Fibroblast of peridontal ligament (primary cell): ENCODE measurements at regions not wholly inside any gene's neighbourhood (a gene's known extent, or its start where the extent isn't known, plus 50 kb on each side); places are given as distances from the start of the nearest gene placed in this dataset.

Experiments
- DNase-seq: peaks from one replicate; pipeline ENCODE4 v3.0.0-alpha.2; 2010; ENCODE audit errors: extremely low read depth

GRCh38 chr7:67550801-67551436, 554.3 kb downstream of the TYW1 start:
- no peak for DNase-seq

DNA sequence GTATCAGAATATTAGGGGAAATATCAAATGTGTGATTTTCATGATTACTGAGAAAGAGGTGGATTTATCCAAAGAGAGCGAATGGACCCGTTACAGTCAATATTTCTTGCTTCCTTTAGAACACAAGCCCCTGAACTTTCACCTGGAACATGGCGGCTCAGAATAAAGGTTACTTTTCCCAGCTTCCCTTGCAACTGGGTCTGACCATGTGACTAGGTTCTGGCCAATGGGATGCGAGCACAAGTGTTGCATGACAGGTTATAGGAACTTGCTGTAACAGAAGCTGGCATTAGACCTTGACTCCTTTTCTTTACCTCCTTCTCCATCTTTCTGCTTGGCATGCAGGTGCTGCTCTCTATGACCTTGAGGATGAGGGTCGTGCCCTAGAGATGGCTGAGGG, 556.1 kb downstream of the TYW1 start:
- DNase-seq: no peak

DNA sequence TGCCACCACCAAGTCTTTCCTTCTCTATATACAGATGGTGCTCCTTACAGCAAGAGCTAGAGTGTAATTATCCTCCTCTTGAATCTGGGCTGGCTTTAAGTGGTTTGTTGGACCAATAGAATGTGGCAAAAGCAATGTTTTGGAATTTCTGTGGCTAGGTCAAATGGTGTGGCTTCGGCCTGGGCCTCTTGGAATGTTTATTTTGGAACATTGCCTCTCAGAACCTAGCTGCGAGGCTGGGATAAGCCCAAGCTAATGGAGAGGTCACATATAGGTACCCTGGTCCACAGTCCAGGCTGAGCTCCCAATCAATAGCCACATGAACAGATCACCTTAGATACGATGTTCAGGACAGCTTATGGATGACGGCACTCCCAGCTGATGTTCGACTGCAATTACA, 556.7 kb downstream of the TYW1 start:
- DNase-seq: no peak

DNA sequence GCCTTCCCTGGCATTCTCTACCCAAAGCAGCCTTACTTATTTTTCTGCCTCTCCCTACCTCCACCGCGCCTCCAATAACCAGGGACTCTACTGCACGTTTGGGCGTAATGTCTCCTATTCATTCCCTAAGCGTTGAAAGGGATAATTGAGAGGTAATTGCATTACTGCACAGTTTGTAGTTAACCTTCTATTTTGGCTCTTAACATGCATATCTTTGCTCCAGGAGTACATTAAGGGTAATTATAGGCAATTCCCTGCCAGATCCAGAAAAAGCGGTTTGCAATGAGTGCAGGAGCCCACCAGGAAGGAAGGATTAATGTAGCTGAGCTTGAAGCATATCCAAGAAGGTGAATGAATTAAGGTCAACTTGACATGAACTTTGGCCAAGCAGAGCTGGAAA, 558.4 kb downstream of the TYW1 start:
- no peak for DNase-seq

DNA sequence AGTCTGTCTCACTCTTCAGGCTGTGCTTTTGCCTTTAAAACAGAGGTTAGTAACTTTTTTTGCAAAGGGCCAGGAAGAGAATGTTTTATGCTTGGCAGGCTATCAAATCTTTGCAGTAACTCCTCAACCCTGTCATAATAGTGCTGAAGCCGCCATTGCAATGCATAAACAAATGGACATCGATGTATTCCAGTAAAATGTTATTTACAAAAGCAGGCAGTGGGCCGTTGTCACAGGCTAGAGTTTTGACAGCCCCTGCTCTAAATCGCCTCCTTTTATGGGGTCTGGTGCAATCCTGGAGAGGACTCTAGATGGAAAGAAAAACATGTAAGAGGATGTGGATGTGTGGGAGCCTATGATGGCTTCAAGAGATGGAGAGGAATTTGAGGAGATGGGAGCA, 568.3 kb downstream of the TYW1 start:
- no peak for DNase-seq

- no peak for DNase-seq
These were observed 569.5 kb downstream of the TYW1 start for GRCh38 chr7:67566101-67566500.

DNA sequence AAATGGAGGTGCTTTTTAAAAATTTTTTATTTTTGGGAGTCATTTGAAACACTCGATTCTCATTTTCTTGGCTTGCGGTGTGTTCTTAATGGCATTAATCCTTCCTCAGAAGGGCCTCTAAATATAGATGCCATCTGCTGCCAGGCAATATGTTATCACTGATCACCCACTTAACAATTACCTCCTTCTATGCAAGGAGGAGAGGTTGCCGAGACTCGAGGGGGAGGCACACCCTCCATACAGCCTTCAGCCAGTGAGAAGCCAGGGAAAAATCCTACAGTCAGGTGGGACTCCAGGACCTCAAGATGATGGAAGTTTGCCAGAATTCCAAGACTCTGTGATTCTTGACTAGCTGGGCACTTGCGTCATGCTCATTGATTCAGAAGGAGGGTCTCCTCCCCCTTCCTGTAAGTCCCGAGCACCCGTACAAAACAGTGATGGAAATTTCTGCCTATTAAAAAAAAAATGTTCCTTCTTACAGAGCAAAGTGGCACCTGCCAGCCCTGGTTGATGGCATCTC, 574.5 kb downstream of the TYW1 start:
- no peak for DNase-seq

DNA sequence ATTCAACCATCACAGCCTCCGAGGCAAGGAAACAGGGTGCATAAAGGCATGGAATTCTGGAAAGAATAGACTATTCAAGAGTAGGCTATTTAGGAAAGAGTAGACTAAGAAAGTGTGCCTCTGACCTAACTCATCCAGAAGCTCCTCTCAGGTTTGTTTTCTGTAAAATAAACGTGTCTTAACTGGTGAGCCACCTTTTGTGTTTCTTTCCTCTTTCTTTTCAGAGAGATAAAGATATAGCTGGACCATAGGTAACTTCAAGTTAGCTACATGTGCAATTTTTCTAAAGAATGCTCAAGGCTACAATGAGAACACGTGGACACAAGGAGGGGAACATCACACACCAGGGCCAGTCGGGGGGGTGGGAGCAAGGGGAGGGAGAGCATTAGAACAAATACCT, 577.0 kb downstream of the TYW1 start:
- no peak for DNase-seq

DNA sequence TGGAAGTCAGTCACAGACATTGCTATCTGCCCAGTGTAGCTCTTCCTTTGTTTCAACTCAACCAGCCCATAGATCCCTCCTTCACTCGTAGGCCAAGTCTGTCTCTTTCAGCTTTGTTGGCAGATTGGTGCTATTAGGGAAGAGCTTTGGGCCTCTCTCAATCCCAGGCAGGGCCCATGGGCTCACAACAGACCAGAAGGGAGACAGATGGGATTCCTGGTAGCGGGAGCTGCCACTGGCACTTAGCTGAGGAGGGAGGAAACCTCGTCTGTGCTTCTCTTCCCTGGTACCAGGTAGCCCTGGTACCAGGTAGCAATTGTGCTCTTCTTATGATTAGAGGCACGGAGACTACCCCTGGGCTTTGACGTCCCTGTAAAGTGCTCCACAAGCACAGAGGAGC, 592.0 kb downstream of the TYW1 start:
- no peak for DNase-seq

GRCh38 chr7:67589183-67589582, 592.5 kb downstream of the TYW1 start:
- no peak for DNase-seq

DNA sequence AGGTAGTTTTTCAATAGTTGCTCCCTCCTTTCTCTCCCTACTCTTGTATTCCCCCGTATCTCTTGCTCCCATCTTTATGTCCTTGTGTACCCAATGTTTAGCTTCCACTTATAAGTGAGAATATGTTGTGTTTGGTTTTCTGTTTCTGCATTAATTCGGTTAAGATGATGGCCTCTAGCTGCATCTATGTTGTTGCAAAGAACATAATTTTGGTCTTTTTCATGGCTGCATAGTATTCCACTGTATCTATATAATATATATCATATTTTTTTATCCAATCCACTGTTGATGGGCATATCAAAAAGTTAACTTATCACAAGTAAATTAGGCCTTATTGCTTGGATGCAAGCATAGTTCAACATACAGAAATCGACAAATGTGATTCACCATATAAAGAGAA, 594.0 kb downstream of the TYW1 start:
- DNase-seq: no peak

GRCh38 chr7:67593794-67594193, 597.2 kb downstream of the TYW1 start:
- DNase-seq: no peak

- no peak for DNase-seq
These were observed 599.0 kb downstream of the TYW1 start for GRCh38 chr7:67595431-67596180.

GRCh38 chr7:67597161-67597560, 600.5 kb downstream of the TYW1 start:
- DNase-seq: no peak

DNA sequence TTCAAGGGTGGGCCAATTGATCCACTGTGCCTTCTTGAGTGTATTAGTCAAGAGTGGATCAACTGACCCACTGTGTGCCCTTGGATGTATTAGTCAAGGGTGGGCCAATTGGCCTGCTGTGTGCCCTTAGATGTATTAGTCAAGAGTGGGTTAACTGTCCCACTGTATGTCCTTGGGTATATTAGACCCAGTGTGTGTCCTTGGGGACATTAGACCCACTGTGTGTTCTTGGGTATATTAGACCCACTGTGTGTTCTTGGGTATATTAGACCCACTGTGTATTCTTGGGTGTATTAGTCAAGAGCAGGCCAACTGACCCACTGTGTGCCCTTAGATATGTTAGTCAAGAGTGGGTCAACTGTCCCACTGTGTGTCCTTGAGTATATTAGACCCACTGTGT, 601.8 kb downstream of the TYW1 start:
- DNase-seq: no peak

DNA sequence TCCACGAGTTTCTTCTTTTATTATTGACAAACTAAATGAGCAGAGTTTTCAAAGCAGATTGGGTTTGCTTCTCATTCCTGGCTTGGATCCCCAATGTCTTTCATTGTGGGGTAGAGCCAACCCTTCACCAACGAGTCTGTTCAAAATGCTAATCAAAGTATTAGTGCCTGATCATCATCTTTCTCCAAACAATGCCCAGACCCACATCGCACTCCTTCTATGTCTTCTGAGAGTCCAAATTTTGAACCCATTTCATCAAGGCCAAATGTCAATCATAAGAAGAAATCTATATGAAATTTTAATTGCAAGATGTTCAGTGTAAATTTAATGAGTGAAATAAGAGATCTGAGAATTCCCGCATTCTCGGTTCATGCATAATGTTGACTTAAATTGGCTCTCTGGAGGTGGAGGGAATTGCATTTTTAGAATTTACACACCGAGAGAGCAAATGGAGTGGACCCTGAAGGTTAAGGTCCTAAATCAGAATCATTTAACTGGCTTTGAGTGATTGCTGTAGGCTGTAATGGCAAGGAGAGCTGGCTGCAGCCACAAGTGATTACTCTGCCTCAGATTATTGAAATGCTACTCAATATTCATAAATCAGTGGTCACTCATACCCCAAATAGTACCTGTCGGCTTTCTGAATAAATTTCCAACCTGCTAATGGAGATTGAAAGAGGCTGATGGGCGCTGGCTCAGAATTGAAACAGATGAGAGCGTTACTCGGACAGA, 602.9 kb downstream of the TYW1 start:
- DNase-seq: no peak

GRCh38 chr7:67602246-67602887, 605.7 kb downstream of the TYW1 start:
- no peak for DNase-seq

DNA sequence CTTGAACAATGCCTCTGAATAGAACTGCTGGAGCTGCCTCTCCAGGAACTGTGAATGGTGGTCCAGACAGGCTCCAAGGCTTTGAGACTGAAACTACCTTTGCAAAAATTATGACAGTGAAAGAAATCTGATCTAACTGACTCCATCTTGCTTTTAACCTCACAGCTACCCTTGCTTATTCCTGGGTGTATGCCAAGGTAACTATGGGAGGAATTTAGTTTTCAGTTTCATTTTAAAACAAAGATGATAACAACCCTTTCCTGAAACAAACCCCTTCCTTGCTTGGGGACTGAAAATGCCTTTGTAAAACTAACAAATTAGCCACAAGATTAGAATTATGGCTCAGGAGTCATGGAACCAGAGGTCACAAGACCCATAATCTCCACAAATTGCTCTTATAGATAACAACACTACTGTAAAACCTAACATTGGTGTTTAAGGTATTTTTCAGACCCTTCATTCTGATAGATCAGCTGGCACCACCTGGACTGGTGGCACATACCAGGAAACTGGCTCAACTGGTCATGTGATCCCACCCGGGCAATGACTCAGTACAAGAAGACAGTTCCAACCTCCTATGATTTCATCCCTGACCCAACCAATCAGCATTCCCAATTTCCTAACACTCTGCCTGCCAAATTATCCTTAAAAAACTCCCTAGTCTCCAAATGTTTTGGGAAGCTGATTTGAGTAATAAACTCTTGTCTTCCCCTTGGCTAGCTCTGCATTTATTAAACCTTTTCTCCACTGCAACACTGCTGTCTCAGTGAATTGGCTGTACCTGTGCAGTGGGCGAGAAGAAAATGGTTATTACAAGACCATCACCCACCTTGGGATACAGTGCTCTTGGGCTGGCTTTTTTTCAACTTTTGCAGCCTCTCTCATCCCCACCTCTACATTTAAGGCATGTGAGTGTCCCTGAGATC, 608.1 kb downstream of the TYW1 start:
- DNase-seq: no peak

DNA sequence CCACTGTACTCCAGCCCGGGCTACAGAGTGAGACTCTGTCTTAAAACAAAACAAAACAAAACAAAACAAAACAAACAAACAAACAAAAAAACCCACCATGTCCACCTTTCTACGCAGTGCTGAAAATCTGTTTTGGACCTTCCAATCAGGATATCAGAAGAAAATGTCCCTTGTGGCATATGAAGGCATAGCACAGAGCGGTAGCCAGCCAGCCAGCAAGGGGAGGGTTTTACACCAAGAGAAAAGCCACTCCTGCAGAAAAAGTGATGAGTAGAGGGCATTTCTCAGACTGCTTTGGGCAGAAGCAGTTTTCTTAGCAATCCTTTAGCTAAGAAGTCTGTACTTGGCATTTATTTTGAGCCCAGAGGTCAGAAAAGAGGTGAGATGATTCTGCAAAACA, 612.2 kb downstream of the TYW1 start:
- DNase-seq: no peak

GRCh38 chr7:67610897-67611296, 614.3 kb downstream of the TYW1 start:
- no peak for DNase-seq

GRCh38 chr7:67614843-67615242, 618.2 kb downstream of the TYW1 start:
- DNase-seq: no peak
